ENCODE measurements at regions not wholly inside any gene's neighbourhood (a gene's known extent, or its start where the extent isn't known, plus 50 kb on each side); places are given as distances from the start of the nearest gene placed in this dataset.
"Not testable (repeated sequence)": the region's sequence is repeated elsewhere in the genome, so short reads cannot be mapped to it uniquely, and the experiment has no call there.

GRCh38 chr13:51170128-51170497, 52.1 kb upstream of the FAM124A start:
- ATAC-seq (ENCODE audit: low read depth); H3K4me1 Mint-ChIP-seq; H3K9me3 Mint-ChIP-seq; CTCF ChIA-PET; H3K4me3 Mint-ChIP-seq; intact Hi-C loops (cut with micrococcal nuclease); H3K27ac Mint-ChIP-seq; H3K36me3 Mint-ChIP-seq (ENCODE audit: low read depth); DNase-seq: not testable (repeated sequence)
- POLR2A ChIA-PET: interaction anchor here (0.5 kb wide), 1 partner anchor 1067 kb away, joined by 3 read pairs; no protein-coding TSS in a partner anchor
- peaks cover 17% of the 10 kb centered on the region for H3K27me3 Mint-ChIP-seq

GRCh38 chr13:51169303-51170127, 52.7 kb upstream of the FAM124A start:
- POLR2A ChIA-PET: interaction anchor here (0.5 kb wide), 1 partner anchor 1067 kb away, joined by 3 read pairs; no protein-coding TSS in a partner anchor
- H3K27ac Mint-ChIP-seq; CTCF ChIA-PET; H3K4me3 Mint-ChIP-seq; H3K9me3 Mint-ChIP-seq; H3K4me1 Mint-ChIP-seq; H3K36me3 Mint-ChIP-seq (ENCODE audit: low read depth); intact Hi-C loops (cut with micrococcal nuclease); DNase-seq; ATAC-seq (ENCODE audit: low read depth): not testable (repeated sequence)
- peaks cover 17% of the 10 kb centered on the region for H3K27me3 Mint-ChIP-seq

DNA sequence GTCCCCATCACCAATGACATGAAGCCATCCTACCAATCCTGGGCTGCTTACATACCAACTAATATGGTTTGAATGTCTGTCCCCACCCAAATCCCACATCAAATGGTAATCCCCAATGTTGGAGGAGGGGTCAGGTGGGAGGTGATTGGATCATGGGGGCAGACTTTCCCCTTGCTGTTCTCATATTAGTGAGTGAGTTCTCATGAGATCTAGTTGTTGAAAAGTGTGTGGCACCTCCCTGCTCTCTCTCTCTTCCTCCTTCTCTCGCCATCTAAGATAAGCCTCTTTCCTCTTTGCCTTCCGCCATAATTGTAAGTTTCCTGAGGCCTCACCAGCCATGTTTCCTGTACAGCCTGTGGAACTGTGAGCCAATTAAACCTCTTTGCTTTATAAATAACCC, 53.6 kb upstream of the FAM124A start:
- CTCF ChIA-PET: no interaction called here

DNA sequence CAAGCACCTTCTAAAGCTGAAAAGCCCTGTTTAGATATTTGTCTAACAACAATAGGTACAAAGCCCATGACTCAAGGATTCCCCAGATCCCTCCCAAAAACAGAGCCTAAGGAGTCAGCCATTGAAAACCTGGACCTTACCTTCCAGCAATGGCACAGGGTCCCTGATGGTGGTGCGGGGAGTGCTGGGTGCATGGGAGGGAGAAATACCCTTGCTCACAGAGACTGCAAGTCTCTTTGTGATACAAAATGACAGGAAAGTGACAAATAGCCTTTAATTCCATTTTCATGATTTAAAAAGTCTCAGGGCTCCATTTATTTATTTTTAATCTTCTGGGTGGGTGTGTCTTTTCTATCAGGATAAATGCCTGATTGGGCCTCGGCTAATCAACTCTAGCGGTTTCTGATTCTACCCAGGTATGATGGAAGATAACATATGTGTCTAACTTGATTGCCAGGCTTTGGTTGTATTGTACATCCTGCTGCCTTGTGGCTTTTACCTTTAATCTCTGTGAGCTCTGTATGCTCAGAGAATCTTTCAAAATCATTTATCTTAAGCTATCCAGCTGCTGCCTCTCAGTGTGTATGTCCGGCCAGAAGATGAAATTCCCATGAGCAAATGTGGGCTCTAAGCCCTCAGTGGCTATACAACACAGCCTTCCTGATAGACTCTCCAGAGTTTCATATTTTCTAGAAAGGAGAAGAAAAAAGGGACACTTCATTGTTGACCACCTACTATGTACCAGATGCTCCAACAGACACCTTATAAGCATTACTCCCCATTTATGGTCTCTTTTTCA, 54.6 kb upstream of the FAM124A start:
- Mint-ChIP-seq H3K27ac (no peak overlapping the region), H3K4me1 (no peaks in the 10 kb centered on the region), H3K4me3 (no peak overlapping the region), H3K36me3 (ENCODE audit: low read depth) (no peaks in the 10 kb centered on the region), H3K27me3 (peaks cover 17% of the 10 kb centered on the region), H3K9me3 (no peaks in the 10 kb centered on the region)
- ATAC-seq (ENCODE audit: low read depth) (no peak), DNase-seq (no peak)
- ChIA-PET POLR2A (no interaction called here), CTCF (no interaction called here)
- intact Hi-C loops (cut with micrococcal nuclease): no loop called here
- TF ChIP-seq, protein P1, sequence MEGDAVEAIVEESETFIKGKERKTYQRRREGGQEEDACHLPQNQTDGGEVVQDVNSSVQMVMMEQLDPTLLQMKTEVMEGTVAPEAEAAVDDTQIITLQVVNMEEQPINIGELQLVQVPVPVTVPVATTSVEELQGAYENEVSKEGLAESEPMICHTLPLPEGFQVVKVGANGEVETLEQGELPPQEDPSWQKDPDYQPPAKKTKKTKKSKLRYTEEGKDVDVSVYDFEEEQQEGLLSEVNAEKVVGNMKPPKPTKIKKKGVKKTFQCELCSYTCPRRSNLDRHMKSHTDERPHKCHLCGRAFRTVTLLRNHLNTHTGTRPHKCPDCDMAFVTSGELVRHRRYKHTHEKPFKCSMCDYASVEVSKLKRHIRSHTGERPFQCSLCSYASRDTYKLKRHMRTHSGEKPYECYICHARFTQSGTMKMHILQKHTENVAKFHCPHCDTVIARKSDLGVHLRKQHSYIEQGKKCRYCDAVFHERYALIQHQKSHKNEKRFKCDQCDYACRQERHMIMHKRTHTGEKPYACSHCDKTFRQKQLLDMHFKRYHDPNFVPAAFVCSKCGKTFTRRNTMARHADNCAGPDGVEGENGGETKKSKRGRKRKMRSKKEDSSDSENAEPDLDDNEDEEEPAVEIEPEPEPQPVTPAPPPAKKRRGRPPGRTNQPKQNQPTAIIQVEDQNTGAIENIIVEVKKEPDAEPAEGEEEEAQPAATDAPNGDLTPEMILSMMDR (IDR thresholded peaks at IDR 0.05): no peak

More for the DNA sequence above, 53.6 kb upstream of the FAM124A start:
- no peaks in the 10 kb centered on the region for H3K9me3 Mint-ChIP-seq
- H3K4me1 Mint-ChIP-seq: no peaks in the 10 kb centered on the region
- POLR2A ChIA-PET: no interaction called here
- H3K36me3 Mint-ChIP-seq (ENCODE audit: low read depth): no peaks in the 10 kb centered on the region
- ATAC-seq (ENCODE audit: low read depth): no peak
- H3K27ac Mint-ChIP-seq: no peak overlapping the region
- H3K27me3 Mint-ChIP-seq: peaks cover 17% of the 10 kb centered on the region
- TF ChIP-seq, protein P1 (IDR thresholded peaks at IDR 0.05): no peak
- DNase-seq: no peak
- intact Hi-C loops (cut with micrococcal nuclease): no loop called here
- no peak overlapping the region for H3K4me3 Mint-ChIP-seq

GRCh38 chr13:51162701-51163100, 51.6 kb upstream of the C13orf42 start:
- Mint-ChIP-seq H3K4me3 (no peak overlapping the region), H3K36me3 (ENCODE audit: low read depth) (no peaks in the 10 kb centered on the region), H3K27me3 (peaks cover 2% of the 10 kb centered on the region), H3K4me1 (no peaks in the 10 kb centered on the region), H3K27ac (no peak overlapping the region), H3K9me3 (no peaks in the 10 kb centered on the region)
- intact Hi-C loops (cut with micrococcal nuclease): no loop called here
- no peak for DNase-seq
- ChIA-PET POLR2A (no interaction called here), CTCF (no interaction called here)
- TF ChIP-seq, protein P1 (IDR thresholded peaks at IDR 0.05): no peak
- no peak for ATAC-seq (ENCODE audit: low read depth)

Data from activated B cell treated with CpG ODN at 0.5 μM for 24 hours (primary cell).